NB4 (cell line): ENCODE measurements at regions not wholly inside any gene's neighbourhood (a gene's known extent, or its start where the extent isn't known, plus 50 kb on each side); places are given as distances from the start of the nearest gene placed in this dataset.

Experiments used
- DNase-seq: peaks from one replicate; pipeline ENCODE4 v3.0.0; 2010; ENCODE audit warnings: low read depth
- H3K4me3 ChIP-seq: one replicate; pipeline ENCODE4 v1.5.1; 2011; ENCODE audit warnings: mild to moderate bottlenecking, low read depth, low read length, moderate library complexity
- CTCF ChIP-seq: IDR thresholded peaks from one replicate; pipeline ENCODE4 v1.5.1; 2012; ENCODE audit warnings: low read depth, low read length
- MYC ChIP-seq: IDR thresholded peaks from 2 replicates; pipeline ENCODE4 v1.6.1; 2011; ENCODE audit warnings: low read depth, low read length
- POLR2A ChIP-seq: IDR thresholded peaks from 2 replicates; pipeline ENCODE4 v1.6.1; 2011; ENCODE audit warnings: mild to moderate bottlenecking; ENCODE audit not compliant: insufficient read length; ENCODE audit errors: extremely low read depth
- TF ChIP-seq, protein P1 (sequence below): IDR thresholded peaks from 2 replicates; pipeline ENCODE4 v1.6.1; 2011; ENCODE audit warnings: low read depth, low read length

GRCh38 chr13:53408306-53408705 is 379.7 kb downstream of the OLFM4 start:
- DNase-seq: no peak

DNA sequence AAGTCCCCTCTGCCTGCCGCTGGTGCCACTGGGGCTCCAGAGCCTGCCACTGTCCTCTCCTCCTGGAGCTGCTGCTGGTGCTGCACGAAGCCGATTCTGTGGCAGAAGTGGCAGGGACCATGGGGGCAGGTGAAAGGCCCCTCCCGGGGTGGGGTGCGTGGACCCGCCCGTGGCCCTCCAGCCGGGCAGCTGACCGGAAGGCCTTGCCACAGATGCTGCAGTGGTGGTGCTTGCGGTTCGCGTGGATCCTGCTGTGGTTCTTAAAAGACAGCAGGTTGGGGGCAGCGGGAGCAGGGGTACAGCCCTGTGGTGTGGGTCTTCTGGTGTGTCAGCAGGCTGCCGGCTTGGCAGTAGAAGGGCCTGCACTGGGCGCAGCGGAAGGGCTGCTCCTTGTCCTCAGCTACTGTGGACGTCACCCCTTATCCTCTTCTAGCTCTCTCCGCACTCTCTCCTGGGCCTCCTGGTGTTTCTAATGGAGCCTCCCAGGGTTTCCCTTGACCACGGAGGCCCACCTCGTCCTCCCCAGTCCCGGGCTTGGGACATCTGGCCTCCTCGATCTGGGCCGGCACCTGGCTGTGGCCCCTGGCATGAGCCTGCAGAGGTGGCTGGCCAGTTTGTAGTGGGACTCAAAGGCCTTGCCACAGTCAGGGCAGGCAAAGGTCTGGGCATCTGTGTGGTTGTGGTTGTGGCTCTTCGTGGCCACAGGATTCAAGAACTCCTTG is 380.4 kb downstream of the OLFM4 start:
- H3K4me3 ChIP-seq: no peak overlapping the region
- TF ChIP-seq POLR2A: no peak
- no peak for TF ChIP-seq CTCF
- TF ChIP-seq, protein P1, sequence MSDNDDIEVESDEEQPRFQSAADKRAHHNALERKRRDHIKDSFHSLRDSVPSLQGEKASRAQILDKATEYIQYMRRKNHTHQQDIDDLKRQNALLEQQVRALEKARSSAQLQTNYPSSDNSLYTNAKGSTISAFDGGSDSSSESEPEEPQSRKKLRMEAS: no peak
- no peak for TF ChIP-seq MYC

More at GRCh38 chr13:53408306-53408705, 379.7 kb downstream of the OLFM4 start:
- no peak overlapping the region for H3K4me3 ChIP-seq
- no peak for TF ChIP-seq CTCF
- TF ChIP-seq, protein P1: no peak
- no peak for TF ChIP-seq POLR2A
- TF ChIP-seq MYC: no peak

GRCh38 chr13:53411463-53411862 is 382.9 kb downstream of the OLFM4 start:
- TF ChIP-seq, protein P1: no peak
- no peak for TF ChIP-seq MYC
- TF ChIP-seq POLR2A: no peak
- no peak for TF ChIP-seq CTCF
- DNase-seq: no peak
- no peak overlapping the region for H3K4me3 ChIP-seq

More for the DNA sequence above, 380.4 kb downstream of the OLFM4 start:
- DNase-seq: no peak

GRCh38 chr13:53415135-53415534 is 386.5 kb downstream of the OLFM4 start:
- no peak for DNase-seq
- no peak for TF ChIP-seq CTCF
- TF ChIP-seq, protein P1: no peak
- TF ChIP-seq POLR2A: no peak
- no peak for TF ChIP-seq MYC
- H3K4me3 ChIP-seq: no peak overlapping the region

DNA sequence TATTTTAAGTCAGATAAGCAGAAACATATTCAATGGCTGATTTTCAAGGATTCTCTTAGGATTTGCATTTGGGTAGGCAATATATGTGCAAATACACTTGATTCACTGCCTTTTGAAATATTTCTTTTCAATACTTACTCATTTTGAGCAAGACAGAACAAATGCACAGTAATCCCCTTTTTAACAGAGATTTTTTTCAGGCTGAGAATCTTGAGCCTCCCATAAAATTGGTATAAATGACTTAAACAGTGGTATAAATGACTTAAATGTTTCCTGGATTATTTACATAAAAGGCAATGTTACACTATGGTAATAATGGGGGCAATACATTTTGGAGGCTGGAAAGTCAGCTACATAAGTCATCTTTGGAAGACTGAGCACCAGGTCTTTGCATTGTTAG is 389.0 kb downstream of the OLFM4 start:
- DNase-seq: no peak
- TF ChIP-seq MYC (no peak), CTCF (no peak), POLR2A (no peak)
- TF ChIP-seq, protein P1: no peak
- no peak overlapping the region for H3K4me3 ChIP-seq
